Gastroesophageal sphincter (tissue), 3 donors: ENCODE measurements at regions not wholly inside any gene's neighbourhood (a gene's known extent, or its start where the extent isn't known, plus 50 kb on each side); places are given as distances from the start of the nearest gene placed in this dataset.

Experiments used
- CTCF ChIP-seq, 4 experiments: fragments of 200-600 bp in 2 of 4; fragments of 450-650 bp in 2 of 4; sonication (generic) in 1 of 4; IDR thresholded peaks; one replicate each; pipeline ENCODE4 v1.5.1; 2017 to 2019; ENCODE audit warnings: antibody characterized with exemption in 4 of 4, mild to moderate bottlenecking in 2 of 4, moderate library complexity in 2 of 4
- EP300 ChIP-seq: sonication (generic); formaldehyde crosslinking; IDR thresholded peaks from one replicate; pipeline ENCODE4 v1.6.1; 2017; ENCODE audit warnings: antibody characterized with exemption, mild to moderate bottlenecking
- POLR2A ChIP-seq, 2 donors: fragments of 450-650 bp; IDR thresholded peaks; one replicate each; pipeline ENCODE4 v1.6.1; 2017; ENCODE audit warnings: antibody characterized with exemption in 2 of 2, mild to moderate bottlenecking in 2 of 2, moderate library complexity in 1 of 2

GRCh38 chr20:48383252-48383651 is 444.5 kb downstream of the PREX1 start:
- TF ChIP-seq POLR2A (IDR thresholded peaks at IDR 0.05) (no peak), CTCF (IDR thresholded peaks at IDR 0.05) (no peak), EP300 (no peak)
